Muscle of leg (tissue), 3 donors: ENCODE measurements at regions not wholly inside any gene's neighbourhood (a gene's known extent, or its start where the extent isn't known, plus 50 kb on each side); places are given as distances from the start of the nearest gene placed in this dataset.

Experiments
- DNase-seq: peaks from one replicate; pipeline ENCODE4 v3.0.0; 2013
- H3K27ac ChIP-seq: one replicate; pipeline ENCODE4 v1.5.1; 2013; ENCODE audit warnings: mild to moderate bottlenecking, low read length, control low read depth
- H3K27me3 ChIP-seq: one replicate; pipeline ENCODE4 v1.6.1; 2013; ENCODE audit warnings: low read length; ENCODE audit not compliant: control insufficient read depth, insufficient read depth
- H3K36me3 ChIP-seq: one replicate; pipeline ENCODE4 v1.6.1; 2013; ENCODE audit warnings: low read length; ENCODE audit not compliant: control insufficient read depth, insufficient read depth
- H3K4me1 ChIP-seq: one replicate; pipeline ENCODE4 v1.6.1; 2013; ENCODE audit warnings: low read length; ENCODE audit not compliant: control insufficient read depth, insufficient read depth
- H3K4me3 ChIP-seq: one replicate; pipeline ENCODE4 v1.5.1; 2013; ENCODE audit warnings: low read length, control low read depth
- H3K9me3 ChIP-seq: replicated peaks from 2 replicates; pipeline ENCODE4 v1.6.1; 2013; ENCODE audit warnings: low read depth, low read length; ENCODE audit not compliant: control insufficient read depth
- WGBS: methylation state at CpG from one replicate; pipeline ENCODE4 v1.1.5; 2013; ENCODE audit warnings: missing lambda C conversion rate; ENCODE audit not compliant: insufficient coverage; 5-methylcytosine and 5-hydroxymethylcytosine counted together

DNA sequence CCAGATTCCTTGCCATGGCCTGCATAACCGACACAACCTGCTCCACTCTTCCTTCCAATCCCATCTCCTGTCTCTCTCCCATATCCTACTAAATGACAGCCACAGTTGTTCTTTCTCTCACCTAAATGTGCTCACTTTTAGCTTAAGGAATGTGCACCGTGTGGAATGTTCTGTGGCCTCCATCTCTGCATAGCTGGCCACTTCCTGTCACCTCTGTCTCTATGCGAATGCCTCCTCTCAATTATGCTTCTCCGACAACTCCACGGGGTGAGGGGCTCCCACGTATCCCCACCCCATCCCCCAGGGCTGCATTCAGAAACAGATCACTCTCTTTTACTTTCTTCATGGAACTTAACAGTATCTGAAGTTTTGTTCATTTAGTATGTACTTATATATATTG lies 110.7 kb downstream of the RAB18 start:
- DNase-seq: no peak

DNA sequence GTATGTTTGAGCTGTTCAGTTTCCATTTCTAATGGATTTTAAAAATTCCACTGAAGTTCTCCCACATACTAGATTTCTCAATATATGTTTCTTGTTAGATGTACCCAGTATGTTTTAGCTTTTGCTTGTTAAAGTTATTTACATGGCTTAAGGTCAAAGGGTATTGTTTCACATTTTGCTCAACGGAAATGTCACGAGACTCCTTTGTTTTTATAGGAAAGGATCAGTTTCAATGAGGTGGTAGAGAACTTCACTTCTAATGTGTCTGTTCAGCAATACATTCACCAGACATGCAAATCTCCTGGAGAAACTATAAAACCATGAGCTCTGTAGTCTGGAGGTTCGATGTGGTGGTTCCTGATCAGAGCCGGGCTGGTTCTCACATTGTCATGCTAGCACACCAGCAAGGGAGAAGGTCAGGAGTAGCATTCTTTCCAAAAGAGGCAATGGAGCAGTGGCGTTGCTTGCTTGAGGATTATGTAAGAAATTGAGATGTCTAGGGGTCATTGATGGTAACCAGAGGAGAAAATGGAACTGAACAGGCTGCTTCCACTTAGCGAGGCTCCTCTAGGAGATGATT lies 114.0 kb downstream of the RAB18 start:
- Histone ChIP-seq H3K4me1 (peaks cover 36% of the 10 kb centered on the region), H3K27ac (peak overlapping the region; percentile 6), H3K27me3 (no peaks in the 10 kb centered on the region), H3K36me3 (no peaks in the 10 kb centered on the region), H3K4me3 (no peak overlapping the region), H3K9me3 (no peaks in the 10 kb centered on the region)
- WGBS: 88% methylated on average over 2 of the region's 6 CpGs
- no peak for DNase-seq

More for the DNA sequence above, 110.7 kb downstream of the RAB18 start:
- Histone ChIP-seq H3K4me1 (peaks cover 26% of the 10 kb centered on the region), H3K4me3 (no peak overlapping the region), H3K9me3 (no peaks in the 10 kb centered on the region), H3K36me3 (no peaks in the 10 kb centered on the region), H3K27ac (no peak overlapping the region), H3K27me3 (no peaks in the 10 kb centered on the region)
- 49% methylated on average over 3 of the region's 6 CpGs for WGBS

DNA sequence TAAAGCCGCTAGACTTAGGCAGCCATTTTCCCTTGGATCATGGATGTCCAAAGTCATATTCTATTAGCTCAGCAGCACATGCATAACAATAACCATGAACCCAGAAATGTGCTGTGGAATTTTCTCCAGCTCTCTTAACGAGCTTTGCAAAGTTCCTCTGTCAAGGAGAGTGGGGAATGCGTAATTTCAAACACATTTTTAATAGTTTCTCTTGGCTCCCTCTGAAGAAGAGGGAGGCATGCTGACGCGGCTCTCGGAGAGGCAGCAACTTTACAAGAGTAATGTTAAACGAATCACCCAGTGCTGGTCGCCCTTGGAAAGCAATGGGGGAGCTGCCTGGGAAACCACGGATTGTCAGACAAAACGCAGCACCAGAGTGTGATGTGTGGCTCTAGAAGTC lies 114.8 kb downstream of the RAB18 start:
- Histone ChIP-seq H3K36me3 (no peaks in the 10 kb centered on the region), H3K9me3 (no peaks in the 10 kb centered on the region), H3K27me3 (no peaks in the 10 kb centered on the region), H3K4me1 (peaks cover 36% of the 10 kb centered on the region), H3K27ac (peak overlapping the region; percentile 30), H3K4me3 (no peak overlapping the region)
- DNase-seq: no peak
- WGBS: 81% methylated on average over 6 of the region's 10 CpGs

DNA sequence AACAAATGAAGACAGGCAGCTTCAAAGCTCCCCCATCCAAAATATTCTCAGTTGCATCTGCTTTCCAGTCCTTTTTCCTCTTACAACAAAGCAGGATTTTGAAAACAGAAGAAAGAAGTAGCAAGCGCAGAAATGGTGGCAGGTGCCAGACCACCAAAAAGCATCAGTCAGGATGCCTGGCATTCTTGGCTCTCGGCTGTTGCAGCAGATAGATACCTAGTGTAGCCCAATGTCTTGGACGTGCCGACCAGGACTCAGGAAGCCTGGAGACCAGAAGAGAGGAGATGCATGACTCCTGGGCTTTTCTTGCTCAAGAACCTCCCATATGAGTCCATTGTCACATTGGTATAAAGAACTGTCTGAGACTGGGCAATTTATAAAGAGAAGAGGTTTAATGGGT lies 115.2 kb downstream of the RAB18 start:
- H3K4me1 ChIP-seq: peaks cover 37% of the 10 kb centered on the region
- H3K9me3 ChIP-seq: no peaks in the 10 kb centered on the region
- no peaks in the 10 kb centered on the region for H3K36me3 ChIP-seq
- no peak overlapping the region for H3K4me3 ChIP-seq
- no peaks in the 10 kb centered on the region for H3K27me3 ChIP-seq
- no peak for DNase-seq
- peak overlapping the region; percentile 94 for H3K27ac ChIP-seq
- 76% methylated on average over 2 of the region's 4 CpGs for WGBS

DNA sequence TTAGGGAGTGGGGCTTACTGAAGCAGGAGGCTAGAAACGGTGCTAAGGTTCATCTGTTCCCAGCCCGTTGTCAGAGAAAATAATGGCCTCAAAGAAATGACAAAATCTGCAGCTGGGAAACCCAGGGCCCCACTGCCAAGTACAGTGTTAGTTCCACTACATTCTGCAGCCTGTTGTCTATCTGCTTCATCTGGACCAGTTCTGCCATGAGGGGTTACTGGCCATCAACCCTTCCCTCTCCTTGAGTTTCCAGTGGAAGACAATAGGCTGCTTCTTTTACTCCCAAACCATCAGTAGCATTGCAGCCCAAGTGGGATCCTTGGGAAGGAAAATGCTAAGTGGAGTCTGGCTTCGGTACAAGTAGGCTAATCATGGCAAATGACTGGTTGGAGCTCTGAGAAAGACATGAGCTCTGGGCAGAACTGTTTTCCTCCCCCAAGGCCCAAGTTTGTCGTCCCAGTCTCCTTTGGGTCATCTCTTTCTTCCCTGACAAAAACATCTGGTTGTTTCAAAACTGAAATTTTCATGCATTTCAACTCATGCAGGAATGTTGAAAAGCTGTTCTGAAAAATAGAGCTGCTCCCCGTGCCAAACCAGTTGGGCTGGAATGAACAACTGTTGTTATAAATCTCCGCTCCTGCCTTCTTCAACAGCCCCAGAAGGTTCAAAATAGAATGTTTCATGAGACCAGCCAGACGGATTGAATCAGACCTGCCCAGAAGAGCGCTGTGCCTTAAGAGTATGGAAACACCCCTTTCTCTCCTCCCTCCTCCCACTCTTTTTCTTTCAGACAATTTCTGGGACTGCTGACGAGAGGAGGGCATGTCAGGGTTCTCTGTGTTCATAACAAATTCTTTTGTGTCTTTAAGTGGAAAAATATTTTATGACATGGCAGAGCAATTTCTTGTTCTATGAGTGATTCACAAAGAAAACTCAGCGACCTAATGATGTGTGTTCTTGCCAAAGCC lies 116.6 kb downstream of the RAB18 start:
- peak; percentile 98 for DNase-seq
- 12% methylated on average over 5 of the region's 10 CpGs for WGBS
- Histone ChIP-seq H3K9me3 (no peaks in the 10 kb centered on the region), H3K36me3 (no peaks in the 10 kb centered on the region), H3K27me3 (peaks cover 7% of the 10 kb centered on the region), H3K4me3 (no peak overlapping the region), H3K27ac (peak overlapping the region; percentile 94), H3K4me1 (peaks cover 48% of the 10 kb centered on the region)

DNA sequence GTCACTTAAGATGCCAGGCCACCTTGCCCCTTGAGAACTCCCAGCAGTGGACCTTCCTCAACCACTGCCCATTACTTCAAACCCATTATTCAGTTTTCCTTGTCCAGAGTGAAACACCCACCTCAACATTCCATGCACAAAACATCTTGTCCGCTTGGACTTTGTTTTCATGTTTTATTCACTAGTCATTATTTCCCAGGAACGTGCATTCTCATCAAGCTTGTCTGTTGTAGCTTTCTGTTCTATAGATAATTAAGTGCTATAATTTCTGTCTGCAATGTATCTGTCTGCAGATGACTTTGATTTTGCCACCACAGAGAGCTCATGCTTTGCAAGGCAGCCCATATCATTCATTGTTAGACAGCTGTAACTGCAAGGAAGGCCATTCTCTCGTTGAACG lies 117.4 kb downstream of the RAB18 start:
- Histone ChIP-seq H3K27me3 (peaks cover 7% of the 10 kb centered on the region), H3K4me1 (peaks cover 52% of the 10 kb centered on the region), H3K36me3 (no peaks in the 10 kb centered on the region), H3K27ac (peak overlapping the region; percentile 94), H3K9me3 (no peaks in the 10 kb centered on the region), H3K4me3 (no peak overlapping the region)
- no peak for DNase-seq
- WGBS: no CpG with 5 or more reads among the region's 4 CpGs

DNA sequence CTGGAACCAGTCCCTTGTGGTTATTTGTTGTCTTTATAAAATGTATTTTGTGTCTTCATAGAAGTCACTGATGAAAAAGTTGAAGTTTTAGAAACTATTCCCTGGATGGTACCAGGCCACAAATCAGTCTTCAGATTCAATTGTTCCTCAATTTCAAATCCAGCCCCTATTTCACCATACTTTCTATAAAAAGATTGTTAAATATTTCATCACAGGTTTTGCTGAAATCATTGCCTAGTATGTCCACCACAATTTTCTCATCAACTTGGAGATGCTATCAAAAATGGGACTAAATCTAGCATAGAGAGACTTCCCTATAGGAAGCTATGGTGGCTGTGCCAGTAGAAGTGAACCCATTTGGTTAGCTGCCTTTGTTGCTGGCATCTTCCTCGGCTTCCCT lies 118.5 kb downstream of the RAB18 start:
- Histone ChIP-seq H3K4me1 (peaks cover 59% of the 10 kb centered on the region), H3K27ac (no peak overlapping the region), H3K27me3 (peaks cover 7% of the 10 kb centered on the region), H3K36me3 (no peaks in the 10 kb centered on the region), H3K4me3 (no peak overlapping the region), H3K9me3 (no peaks in the 10 kb centered on the region)
- 78% methylated on average over 1 of the region's 1 CpG for WGBS
- no peak for DNase-seq
